ENCODE measurements at regions not wholly inside any gene's neighbourhood (a gene's known extent, or its start where the extent isn't known, plus 50 kb on each side); places are given as distances from the start of the nearest gene placed in this dataset.
"Not testable (repeated sequence)": the region's sequence is repeated elsewhere in the genome, so short reads cannot be mapped to it uniquely, and the experiment has no call there.

- 87 to 100% methylated on average over 1 to 3 of the region's 4 CpGs for WGBS, 2 experiments (ENCODE audit: insufficient coverage in 2 of 2)
- H3K27ac ChIP-seq (ENCODE audit: low read depth, low read length, severe bottlenecking); H3K36me3 ChIP-seq (ENCODE audit: control insufficient read depth, insufficient read depth, low read length): not testable (repeated sequence)
These were observed 328.1 kb upstream of the KLHL29 start for GRCh38 chr2:23056846-23057245.

GRCh38 chr2:23058435-23058834 lies 326.5 kb upstream of the KLHL29 start:
- H3K27ac ChIP-seq (ENCODE audit: low read depth, low read length, severe bottlenecking) = no peak overlapping the region

More at GRCh38 chr2:23056846-23057245, 328.1 kb upstream of the KLHL29 start:
- not testable (repeated sequence) for H3K4me3 ChIP-seq (ENCODE audit: extremely low read depth, insufficient read depth, low read length, poor library complexity, severe bottlenecking); H3K9me3 ChIP-seq (ENCODE audit: control insufficient read depth, low read length); H3K4me1 ChIP-seq (ENCODE audit: control insufficient read depth, insufficient read depth, low read length, poor library complexity, severe bottlenecking)

DNA sequence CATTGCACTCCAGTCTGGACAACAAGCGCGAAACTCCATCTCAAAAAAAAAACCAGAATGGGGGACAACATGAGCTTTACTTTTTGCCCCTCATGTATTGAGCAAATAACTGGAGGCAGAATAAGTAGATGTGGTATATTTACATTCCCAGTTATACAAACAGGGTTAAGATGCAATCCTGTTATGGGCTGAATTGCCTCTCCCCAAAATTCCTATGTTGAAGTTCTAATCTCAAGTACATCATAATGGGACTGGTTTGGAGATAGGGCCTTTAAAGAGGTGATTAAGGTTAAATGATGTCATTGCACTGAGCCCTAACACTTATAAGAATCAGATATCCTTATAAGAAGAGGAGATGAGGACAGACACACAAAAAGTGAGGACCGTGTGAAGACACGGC lies 319.8 kb upstream of the KLHL29 start:
- no peaks in the 10 kb centered on the region for H3K4me1 ChIP-seq (ENCODE audit: control insufficient read depth, insufficient read depth, low read length, poor library complexity, severe bottlenecking)
- H3K9me3 ChIP-seq (ENCODE audit: control insufficient read depth, low read length) = no peaks in the 10 kb centered on the region
- H3K27ac ChIP-seq (ENCODE audit: low read depth, low read length, severe bottlenecking) = no peak overlapping the region
- no peaks in the 10 kb centered on the region for H3K36me3 ChIP-seq (ENCODE audit: control insufficient read depth, insufficient read depth, low read length)
- H3K4me3 ChIP-seq (ENCODE audit: extremely low read depth, insufficient read depth, low read length, poor library complexity, severe bottlenecking) = no peak overlapping the region
- WGBS, 2 experiments (ENCODE audit: insufficient coverage in 2 of 2) = 82 to 92% methylated on average over 2 of the region's 4 CpGs

More at GRCh38 chr2:23058435-23058834, 326.5 kb upstream of the KLHL29 start:
- H3K36me3 ChIP-seq (ENCODE audit: control insufficient read depth, insufficient read depth, low read length) = no peaks in the 10 kb centered on the region
- H3K4me3 ChIP-seq (ENCODE audit: extremely low read depth, insufficient read depth, low read length, poor library complexity, severe bottlenecking) = no peak overlapping the region
- H3K9me3 ChIP-seq (ENCODE audit: control insufficient read depth, low read length) = no peaks in the 10 kb centered on the region
- 90 to 94% methylated on average over 3 to 4 of the region's 9 CpGs for WGBS, 2 experiments (ENCODE audit: insufficient coverage in 2 of 2)
- H3K4me1 ChIP-seq (ENCODE audit: control insufficient read depth, insufficient read depth, low read length, poor library complexity, severe bottlenecking) = peaks cover 6% of the 10 kb centered on the region

GRCh38 chr2:23065936-23066335 lies 319.0 kb upstream of the KLHL29 start:
- Histone ChIP-seq H3K4me1 (ENCODE audit: control insufficient read depth, insufficient read depth, low read length, poor library complexity, severe bottlenecking) (no peaks in the 10 kb centered on the region), H3K27ac (ENCODE audit: low read depth, low read length, severe bottlenecking) (no peak overlapping the region), H3K9me3 (ENCODE audit: control insufficient read depth, low read length) (no peaks in the 10 kb centered on the region), H3K36me3 (ENCODE audit: control insufficient read depth, insufficient read depth, low read length) (no peaks in the 10 kb centered on the region), H3K4me3 (ENCODE audit: extremely low read depth, insufficient read depth, low read length, poor library complexity, severe bottlenecking) (no peak overlapping the region)
- 86 to 93% methylated on average over 6 to 8 of the region's 8 CpGs for WGBS, 2 experiments (ENCODE audit: insufficient coverage in 2 of 2)

DNA sequence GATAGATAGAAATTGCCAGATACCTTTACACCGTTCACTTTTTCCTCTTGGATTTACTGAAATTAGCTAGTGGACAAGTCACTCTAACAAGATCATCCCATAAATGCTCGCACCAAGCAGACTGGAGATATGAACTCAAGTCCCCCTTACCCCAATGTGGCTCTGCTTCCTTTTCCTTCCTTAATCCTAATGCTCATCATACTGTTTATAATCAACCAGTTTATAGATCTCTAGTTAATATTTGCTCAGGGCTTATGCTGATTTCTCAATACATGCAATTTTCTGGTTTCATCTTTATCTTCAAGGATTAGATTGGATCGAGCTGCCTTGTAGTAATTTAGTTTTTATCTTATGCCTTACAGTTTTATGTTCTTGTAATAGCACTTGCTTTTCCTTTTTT lies 318.3 kb upstream of the KLHL29 start:
- Histone ChIP-seq H3K9me3 (ENCODE audit: control insufficient read depth, low read length) (no peaks in the 10 kb centered on the region), H3K4me3 (ENCODE audit: extremely low read depth, insufficient read depth, low read length, poor library complexity, severe bottlenecking) (no peak overlapping the region), H3K4me1 (ENCODE audit: control insufficient read depth, insufficient read depth, low read length, poor library complexity, severe bottlenecking) (no peaks in the 10 kb centered on the region), H3K27ac (ENCODE audit: low read depth, low read length, severe bottlenecking) (no peak overlapping the region), H3K36me3 (ENCODE audit: control insufficient read depth, insufficient read depth, low read length) (no peaks in the 10 kb centered on the region)
- WGBS, 2 experiments (ENCODE audit: insufficient coverage in 2 of 2) = 80 to 96% methylated on average over 2 of the region's 3 CpGs

DNA sequence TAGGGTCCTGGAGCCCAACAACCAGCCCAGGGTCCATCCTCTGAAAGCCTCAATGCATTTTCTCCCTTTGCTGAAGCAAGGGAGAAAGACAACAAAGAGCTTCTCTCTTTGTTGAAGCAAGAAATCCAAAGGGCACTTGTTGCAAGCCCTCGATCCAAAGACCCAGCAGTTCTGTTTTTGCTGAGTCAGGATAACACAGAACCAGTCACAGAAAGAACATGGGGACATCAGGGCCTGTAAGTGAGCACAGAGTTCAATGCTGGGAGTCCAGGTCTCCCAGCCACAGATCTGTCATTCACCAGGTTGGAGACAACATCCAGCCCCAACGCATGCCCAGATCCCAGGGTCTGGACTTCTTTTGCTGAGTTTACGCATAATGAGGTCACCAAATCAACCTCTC lies 315.8 kb upstream of the KLHL29 start:
- Histone ChIP-seq H3K36me3 (ENCODE audit: control insufficient read depth, insufficient read depth, low read length) (no peaks in the 10 kb centered on the region), H3K27ac (ENCODE audit: low read depth, low read length, severe bottlenecking) (no peak overlapping the region), H3K9me3 (ENCODE audit: control insufficient read depth, low read length) (no peaks in the 10 kb centered on the region), H3K4me1 (ENCODE audit: control insufficient read depth, insufficient read depth, low read length, poor library complexity, severe bottlenecking) (no peaks in the 10 kb centered on the region), H3K4me3 (ENCODE audit: extremely low read depth, insufficient read depth, low read length, poor library complexity, severe bottlenecking) (no peak overlapping the region)
- 100% methylated on average over 1 to 3 of the region's 3 CpGs for WGBS, 2 experiments (ENCODE audit: insufficient coverage in 2 of 2)

DNA sequence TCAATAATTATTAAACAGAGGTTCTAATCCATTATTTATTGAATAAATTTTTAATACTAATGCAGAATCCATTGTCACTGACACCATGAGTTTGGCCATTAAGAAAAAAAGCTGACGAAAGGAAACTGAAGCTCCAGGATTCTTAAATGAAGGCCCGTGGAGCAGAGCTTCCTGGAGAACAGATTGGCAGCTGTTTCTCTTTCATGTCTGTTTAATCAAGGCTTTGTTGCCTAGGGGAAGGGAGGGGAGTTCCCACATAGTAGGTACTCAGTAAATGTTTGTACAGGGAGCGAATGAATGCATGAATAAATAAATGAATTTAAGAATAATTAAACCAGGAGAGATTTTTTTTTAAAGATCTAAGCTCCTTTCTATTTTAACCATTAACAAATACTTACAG lies 315.1 kb upstream of the KLHL29 start:
- Histone ChIP-seq H3K4me3 (ENCODE audit: extremely low read depth, insufficient read depth, low read length, poor library complexity, severe bottlenecking) (no peak overlapping the region), H3K27ac (ENCODE audit: low read depth, low read length, severe bottlenecking) (no peak overlapping the region), H3K36me3 (ENCODE audit: control insufficient read depth, insufficient read depth, low read length) (no peaks in the 10 kb centered on the region), H3K9me3 (ENCODE audit: control insufficient read depth, low read length) (no peaks in the 10 kb centered on the region), H3K4me1 (ENCODE audit: control insufficient read depth, insufficient read depth, low read length, poor library complexity, severe bottlenecking) (no peaks in the 10 kb centered on the region)
- WGBS, 2 experiments (ENCODE audit: insufficient coverage in 2 of 2) = 54 to 64% methylated on average over 2 of the region's 3 CpGs

- H3K27ac ChIP-seq (ENCODE audit: low read depth, low read length, severe bottlenecking) = no peak overlapping the region
- H3K4me3 ChIP-seq (ENCODE audit: extremely low read depth, insufficient read depth, low read length, poor library complexity, severe bottlenecking) = no peak overlapping the region
- no peaks in the 10 kb centered on the region for H3K4me1 ChIP-seq (ENCODE audit: control insufficient read depth, insufficient read depth, low read length, poor library complexity, severe bottlenecking)
- no peaks in the 10 kb centered on the region for H3K9me3 ChIP-seq (ENCODE audit: control insufficient read depth, low read length)
- no peaks in the 10 kb centered on the region for H3K36me3 ChIP-seq (ENCODE audit: control insufficient read depth, insufficient read depth, low read length)
These were observed 311.9 kb upstream of the KLHL29 start for GRCh38 chr2:23073056-23073455.

- no peak overlapping the region for H3K4me3 ChIP-seq (ENCODE audit: extremely low read depth, insufficient read depth, low read length, poor library complexity, severe bottlenecking)
- no peaks in the 10 kb centered on the region for H3K36me3 ChIP-seq (ENCODE audit: control insufficient read depth, insufficient read depth, low read length)
- 71 to 76% methylated on average over 2 of the region's 2 CpGs for WGBS, 2 experiments (ENCODE audit: insufficient coverage in 2 of 2)
- H3K9me3 ChIP-seq (ENCODE audit: control insufficient read depth, low read length) = no peaks in the 10 kb centered on the region
- no peak overlapping the region for H3K27ac ChIP-seq (ENCODE audit: low read depth, low read length, severe bottlenecking)
- no peaks in the 10 kb centered on the region for H3K4me1 ChIP-seq (ENCODE audit: control insufficient read depth, insufficient read depth, low read length, poor library complexity, severe bottlenecking)
These were observed 311.3 kb upstream of the KLHL29 start for GRCh38 chr2:23073671-23074070.

DNA sequence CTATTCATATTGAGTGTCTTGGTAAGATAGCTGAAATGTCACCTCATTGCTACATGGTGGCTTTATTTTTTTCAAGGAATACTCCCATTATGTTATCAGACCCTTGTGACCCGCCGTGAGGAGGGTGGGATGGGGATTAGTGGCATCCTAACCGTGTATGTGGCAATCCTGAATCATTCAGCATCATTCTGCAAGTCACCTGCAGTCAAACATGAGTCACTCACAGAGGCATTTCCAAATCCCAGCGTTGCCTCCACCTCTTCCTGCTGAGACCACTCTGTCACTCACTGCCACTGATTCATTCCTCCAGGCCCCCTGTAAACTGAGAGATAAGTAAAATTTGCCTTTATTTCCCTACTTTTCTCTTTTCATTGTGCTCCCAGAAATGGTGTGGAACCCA lies 307.4 kb upstream of the KLHL29 start:
- no peaks in the 10 kb centered on the region for H3K4me1 ChIP-seq (ENCODE audit: control insufficient read depth, insufficient read depth, low read length, poor library complexity, severe bottlenecking)
- no peaks in the 10 kb centered on the region for H3K36me3 ChIP-seq (ENCODE audit: control insufficient read depth, insufficient read depth, low read length)
- H3K27ac ChIP-seq (ENCODE audit: low read depth, low read length, severe bottlenecking) = no peak overlapping the region
- 0 to 40% methylated on average over 1 of the region's 4 CpGs for WGBS, 2 experiments (ENCODE audit: insufficient coverage in 2 of 2)
- H3K4me3 ChIP-seq (ENCODE audit: extremely low read depth, insufficient read depth, low read length, poor library complexity, severe bottlenecking) = no peak overlapping the region
- H3K9me3 ChIP-seq (ENCODE audit: control insufficient read depth, low read length) = no peaks in the 10 kb centered on the region

GRCh38 chr2:23078784-23079434 lies 306.1 kb upstream of the KLHL29 start:
- Histone ChIP-seq H3K36me3 (ENCODE audit: control insufficient read depth, insufficient read depth, low read length) (no peaks in the 10 kb centered on the region), H3K9me3 (ENCODE audit: control insufficient read depth, low read length) (no peaks in the 10 kb centered on the region), H3K4me1 (ENCODE audit: control insufficient read depth, insufficient read depth, low read length, poor library complexity, severe bottlenecking) (no peaks in the 10 kb centered on the region), H3K27ac (ENCODE audit: low read depth, low read length, severe bottlenecking) (no peak overlapping the region), H3K4me3 (ENCODE audit: extremely low read depth, insufficient read depth, low read length, poor library complexity, severe bottlenecking) (no peak overlapping the region)
- WGBS, 2 experiments (ENCODE audit: insufficient coverage in 2 of 2) = 100% methylated on average over 1 of the region's 4 CpGs; no CpG with 5 or more reads in 1 of the 2 experiments
